Hematopoietic multipotent progenitor cell treated with erythropoietin and hydrocortisone succinate and interleukin-3 and kit ligand, for 8 days (in vitro differentiated cells): ENCODE measurements at regions not wholly inside any gene's neighbourhood (a gene's known extent, or its start where the extent isn't known, plus 50 kb on each side); places are given as distances from the start of the nearest gene placed in this dataset.
"Not testable (repeated sequence)": the region's sequence is repeated elsewhere in the genome, so short reads cannot be mapped to it uniquely, and the experiment has no call there.

Experiments used
- DNase-seq: peaks from one replicate; pipeline ENCODE4 v3.0.0-alpha.2; 2015

- no peak for DNase-seq
Measured at GRCh38 chr2:54030806-54031205, 60.0 kb upstream of the PSME4 start.

DNA sequence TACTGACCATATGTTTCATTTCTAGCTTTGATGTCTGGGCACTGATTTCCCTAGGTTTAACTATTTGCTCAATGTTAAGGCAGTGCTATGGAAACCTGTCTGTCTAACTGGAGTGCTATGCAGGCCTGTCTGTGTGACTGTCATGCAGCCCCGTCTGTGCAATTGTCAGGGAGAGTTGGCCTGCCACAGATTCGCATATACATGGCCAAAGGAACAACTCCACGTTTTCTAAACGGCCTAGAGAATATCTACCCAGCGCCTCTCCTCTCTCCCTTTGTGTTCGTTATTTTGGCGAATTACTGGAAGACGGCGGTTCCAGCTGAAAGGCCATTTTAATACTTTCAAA, 59.6 kb upstream of the PSME4 start:
- no peak for DNase-seq

- peak; percentile 67 for DNase-seq
Measured at GRCh38 chr2:54029721-54030395, 59.1 kb upstream of the PSME4 start.

DNA sequence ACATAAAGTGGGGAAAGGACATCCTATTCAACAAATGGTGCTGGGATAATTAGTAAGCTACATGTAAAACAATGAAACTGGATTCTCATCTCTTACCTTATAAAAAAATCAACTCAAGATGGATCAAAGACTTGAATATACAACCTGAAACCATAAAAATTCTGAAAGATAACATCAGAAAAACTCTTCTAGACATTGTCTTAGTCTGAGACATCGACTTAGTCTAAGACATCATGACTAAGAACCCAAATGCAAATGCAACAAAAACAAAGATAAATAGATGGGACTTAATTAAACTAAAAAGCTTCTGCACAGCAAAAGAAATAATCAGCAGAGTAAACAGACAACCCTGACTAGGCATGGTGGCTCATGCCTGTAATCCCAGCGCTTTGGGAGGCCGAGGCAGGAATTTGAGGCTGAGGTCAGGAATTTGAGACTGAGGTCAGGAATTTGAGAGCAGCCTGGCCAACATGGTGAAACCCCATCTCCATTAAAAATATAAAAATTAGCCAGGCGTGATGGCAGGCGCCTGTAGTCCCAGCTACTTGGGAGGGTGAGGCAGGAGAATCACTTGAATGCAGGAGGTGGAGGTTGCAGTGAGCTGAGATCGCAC, 54.8 kb upstream of the PSME4 start:
- DNase-seq = not testable (repeated sequence)

- DNase-seq = no peak
Measured at GRCh38 chr2:54024576-54024975, 53.8 kb upstream of the PSME4 start.

GRCh38 chr2:54021702-54022101, 50.9 kb upstream of the PSME4 start:
- no peak for DNase-seq

DNA sequence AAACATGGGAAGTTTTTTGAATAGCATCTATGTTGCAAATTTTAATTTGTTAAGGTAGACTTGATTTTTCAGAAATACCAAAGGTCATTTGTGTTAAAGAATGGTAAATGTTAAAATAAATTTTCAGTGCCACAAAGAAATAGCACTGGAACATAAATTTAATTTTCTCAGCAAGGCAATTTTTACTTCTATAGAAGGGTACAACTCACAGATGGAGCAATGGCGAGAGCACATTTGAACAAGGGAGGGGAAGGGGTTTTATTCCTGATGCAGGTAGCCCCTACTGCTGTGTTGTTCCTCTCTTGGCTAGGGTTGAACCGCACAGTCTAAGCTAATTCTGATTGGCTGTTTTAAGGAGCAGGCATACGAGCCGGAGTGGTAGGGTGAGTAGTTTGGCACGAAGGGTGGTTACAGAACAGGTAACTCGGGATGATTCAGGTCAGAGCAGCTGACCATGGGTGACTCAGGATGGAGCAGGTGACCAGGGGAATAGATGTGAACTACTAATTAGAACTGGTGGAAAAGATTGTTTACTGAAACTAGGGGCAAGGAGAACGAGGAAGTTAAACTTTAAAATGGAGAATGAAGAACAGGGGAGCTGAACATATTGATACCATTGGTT, 50.1 kb upstream of the PSME4 start:
- DNase-seq = no peak
